ENCODE measurements at regions not wholly inside any gene's neighbourhood (a gene's known extent, or its start where the extent isn't known, plus 50 kb on each side); places are given as distances from the start of the nearest gene placed in this dataset.

GRCh38 chr13:39971526-39971925 lies 316.1 kb downstream of the COG6 start:
- ATAC-seq (ENCODE audit: low read depth) (no peak), DNase-seq (no peak)
- H3K27ac Mint-ChIP-seq = no peak overlapping the region
- H3K9me3 Mint-ChIP-seq = no peaks in the 10 kb centered on the region
- H3K4me1 Mint-ChIP-seq = no peaks in the 10 kb centered on the region
- H3K36me3 Mint-ChIP-seq (ENCODE audit: low read depth) = no peaks in the 10 kb centered on the region
- ChIA-PET CTCF (no interaction called here), POLR2A (no interaction called here)
- no peak overlapping the region for H3K4me3 Mint-ChIP-seq
- H3K27me3 Mint-ChIP-seq = peaks cover 8% of the 10 kb centered on the region
- intact Hi-C loops (cut with micrococcal nuclease) = no loop called here
- no peak for TF ChIP-seq CTCF (IDR thresholded peaks at IDR 0.05)

GRCh38 chr13:39976481-39976880 lies 321.0 kb downstream of the COG6 start:
- intact Hi-C loops (cut with micrococcal nuclease) = no loop called here
- peaks cover 8% of the 10 kb centered on the region for H3K27me3 Mint-ChIP-seq

GRCh38 chr13:39981056-39981455 lies 325.6 kb downstream of the COG6 start:
- H3K9me3 Mint-ChIP-seq = no peaks in the 10 kb centered on the region
- intact Hi-C loops (cut with micrococcal nuclease) = no loop called here
- ATAC-seq (ENCODE audit: low read depth) (no peak), DNase-seq (no peak)
- ChIA-PET CTCF (no interaction called here), POLR2A (no interaction called here)
- no peaks in the 10 kb centered on the region for H3K36me3 Mint-ChIP-seq (ENCODE audit: low read depth)
- TF ChIP-seq CTCF (IDR thresholded peaks at IDR 0.05) = no peak
- peaks cover 15% of the 10 kb centered on the region for H3K27me3 Mint-ChIP-seq
- H3K4me1 Mint-ChIP-seq = no peaks in the 10 kb centered on the region
- H3K27ac Mint-ChIP-seq = no peak overlapping the region
- no peak overlapping the region for H3K4me3 Mint-ChIP-seq

More at GRCh38 chr13:39976481-39976880, 321.0 kb downstream of the COG6 start:
- Mint-ChIP-seq H3K4me1 (no peaks in the 10 kb centered on the region), H3K4me3 (no peak overlapping the region), H3K9me3 (no peaks in the 10 kb centered on the region), H3K27ac (no peak overlapping the region), H3K36me3 (ENCODE audit: low read depth) (no peaks in the 10 kb centered on the region)
- CTCF ChIA-PET = no interaction called here
- TF ChIP-seq CTCF (IDR thresholded peaks at IDR 0.05) = no peak
- POLR2A ChIA-PET = no interaction called here
- no peak for DNase-seq
- no peak for ATAC-seq (ENCODE audit: low read depth)

- CTCF ChIA-PET = interaction anchor here (1.2 kb wide), 1 partner anchor 40 kb away, joined by 3 read pairs; no protein-coding TSS in a partner anchor
- no peak for DNase-seq
- H3K36me3 Mint-ChIP-seq (ENCODE audit: low read depth) = no peaks in the 10 kb centered on the region
- H3K27me3 Mint-ChIP-seq = peaks cover 12% of the 10 kb centered on the region
- no peak overlapping the region for H3K4me3 Mint-ChIP-seq
- no peaks in the 10 kb centered on the region for H3K4me1 Mint-ChIP-seq
- H3K9me3 Mint-ChIP-seq = no peaks in the 10 kb centered on the region
- no peak overlapping the region for H3K27ac Mint-ChIP-seq
- no peak for TF ChIP-seq CTCF (IDR thresholded peaks at IDR 0.05)
- ATAC-seq (ENCODE audit: low read depth) = no peak
- POLR2A ChIA-PET = no interaction called here
- intact Hi-C loops (cut with micrococcal nuclease) = no loop called here
Measured at GRCh38 chr13:39982745-39983144, 327.3 kb downstream of the COG6 start.

- Mint-ChIP-seq H3K9me3 (no peaks in the 10 kb centered on the region), H3K27ac (no peak overlapping the region), H3K27me3 (peaks cover 11% of the 10 kb centered on the region), H3K4me3 (no peak overlapping the region), H3K4me1 (no peaks in the 10 kb centered on the region), H3K36me3 (ENCODE audit: low read depth) (no peaks in the 10 kb centered on the region)
- DNase-seq = no peak
- ChIA-PET CTCF (no interaction called here), POLR2A (no interaction called here)
- intact Hi-C loops (cut with micrococcal nuclease) = no loop called here
- TF ChIP-seq CTCF (IDR thresholded peaks at IDR 0.05) = no peak
- ATAC-seq (ENCODE audit: low read depth) = no peak
Measured at GRCh38 chr13:39985071-39985470, 329.6 kb downstream of the COG6 start.
